Tibial nerve (tissue), 4 donors: ENCODE measurements at regions not wholly inside any gene's neighbourhood (a gene's known extent, or its start where the extent isn't known, plus 50 kb on each side); places are given as distances from the start of the nearest gene placed in this dataset.

Experiments used
- DNase-seq, 2 donors: peaks; one replicate each; pipeline ENCODE4 v3.0.0-alpha.2; 2019; ENCODE audit warnings: low spot score in 2 of 2
- H3K27ac ChIP-seq, 4 donors: fragments of 200-600 bp; sonication (generic) in 3 of 4; one replicate each; pipeline ENCODE4 v1.5.1; 2017 to 2019; ENCODE audit warnings: mild to moderate bottlenecking in 1 of 4
- H3K27me3 ChIP-seq, 2 donors: fragments of 200-600 bp; sonication (generic) in 1 of 2; one replicate each; pipeline versions ENCODE4 v1.5.1 to v1.6.0; 2017 to 2019
- H3K36me3 ChIP-seq, 3 donors: fragments of 200-600 bp; sonication (generic); one replicate each; pipeline ENCODE4 v1.5.1; 2018 to 2019
- H3K4me1 ChIP-seq, 4 donors: fragments of 200-600 bp; sonication (generic) in 3 of 4; one replicate each; pipeline ENCODE4 v1.5.1; 2017 to 2019
- H3K4me3 ChIP-seq, 4 donors: fragments of 200-600 bp; sonication (generic) in 3 of 4; one replicate each; pipeline ENCODE4 v1.5.1; 2017 to 2019; ENCODE audit warnings: mild to moderate bottlenecking in 1 of 4, moderate library complexity in 1 of 4
- H3K9me3 ChIP-seq, 4 donors: fragments of 200-600 bp; sonication (generic) in 3 of 4; one replicate each; pipeline ENCODE4 v1.5.1; 2017 to 2019
- CTCF ChIP-seq, 5 experiments: fragments of 200-600 bp in 3 of 5; fragments of 450-650 bp in 2 of 5; sonication (generic) in 3 of 5; IDR thresholded peaks; one replicate each; pipeline ENCODE4 v1.5.1; 2016 to 2019; ENCODE audit warnings: antibody characterized with exemption in 5 of 5, mild to moderate bottlenecking in 3 of 5, moderate library complexity in 2 of 5
- EP300 ChIP-seq, 2 donors: sonication (generic); formaldehyde crosslinking; IDR thresholded peaks; one replicate each; pipeline ENCODE4 v1.6.1; 2017; ENCODE audit warnings: antibody characterized with exemption in 2 of 2, mild to moderate bottlenecking in 1 of 2
- POLR2A ChIP-seq, 2 donors: fragments of 450-650 bp; IDR thresholded peaks; one replicate each; pipeline ENCODE4 v1.6.1; 2017; ENCODE audit warnings: antibody characterized with exemption in 2 of 2, mild to moderate bottlenecking in 2 of 2, moderate library complexity in 2 of 2
- WGBS, 2 donors: methylation state at CpG; one replicate each; pipeline ENCODE4 v1.1.5; 2018; 5-methylcytosine and 5-hydroxymethylcytosine counted together

GRCh38 chr1:83110156-83110555 lies 888.8 kb downstream of the TTLL7 start:
- Histone ChIP-seq H3K4me3 (no peak overlapping the region), H3K36me3 (no peaks in the 10 kb centered on the region), H3K27me3 (no peaks in the 10 kb centered on the region), H3K4me1 (no peaks in the 10 kb centered on the region), H3K27ac (no peak overlapping the region), H3K9me3 (no peaks in the 10 kb centered on the region)
- TF ChIP-seq EP300 (IDR thresholded peaks at IDR 0.05), result no peak
- TF ChIP-seq POLR2A (IDR thresholded peaks at IDR 0.05), result no peak
- no peak for TF ChIP-seq CTCF (IDR thresholded peaks at IDR 0.05)
- 83 to 95% methylated on average over 2 of the region's 2 CpGs for WGBS, 2 donors
- DNase-seq, result no peak

GRCh38 chr1:83109692-83110091 lies 889.2 kb downstream of the TTLL7 start:
- Histone ChIP-seq H3K36me3 (no peaks in the 10 kb centered on the region), H3K9me3 (no peaks in the 10 kb centered on the region), H3K4me1 (no peaks in the 10 kb centered on the region), H3K27me3 (no peaks in the 10 kb centered on the region), H3K27ac (no peak overlapping the region), H3K4me3 (no peak overlapping the region)
- WGBS, 2 donors, result 48 to 54% methylated on average over 1 of the region's 1 CpG
- DNase-seq, result no peak
- no peak for TF ChIP-seq EP300 (IDR thresholded peaks at IDR 0.05)
- TF ChIP-seq CTCF (IDR thresholded peaks at IDR 0.05), result no peak
- no peak for TF ChIP-seq POLR2A (IDR thresholded peaks at IDR 0.05)

- H3K4me1 ChIP-seq, result no peaks in the 10 kb centered on the region
- DNase-seq, result no peak
- H3K36me3 ChIP-seq, result no peaks in the 10 kb centered on the region
- H3K9me3 ChIP-seq, result no peaks in the 10 kb centered on the region
- no peak overlapping the region for H3K4me3 ChIP-seq
- TF ChIP-seq POLR2A (IDR thresholded peaks at IDR 0.05) (no peak), EP300 (IDR thresholded peaks at IDR 0.05) (no peak), CTCF (IDR thresholded peaks at IDR 0.05) (no peak)
- 57 to 68% methylated on average over 2 of the region's 2 CpGs for WGBS, 2 donors
- H3K27me3 ChIP-seq, result no peaks in the 10 kb centered on the region
- no peak overlapping the region for H3K27ac ChIP-seq
These were observed 894.4 kb downstream of the TTLL7 start for GRCh38 chr1:83104558-83104957.

- Histone ChIP-seq H3K27me3 (no peaks in the 10 kb centered on the region), H3K4me1 (no peaks in the 10 kb centered on the region), H3K36me3 (no peaks in the 10 kb centered on the region), H3K27ac (no peak overlapping the region), H3K4me3 (no peak overlapping the region), H3K9me3 (no peaks in the 10 kb centered on the region)
- DNase-seq, result no peak
- TF ChIP-seq POLR2A (IDR thresholded peaks at IDR 0.05) (no peak), CTCF (IDR thresholded peaks at IDR 0.05) (no peak), EP300 (IDR thresholded peaks at IDR 0.05) (no peak)
- 76 to 78% methylated on average over 2 of the region's 2 CpGs for WGBS, 2 donors
These were observed 895.6 kb downstream of the TTLL7 start for GRCh38 chr1:83103341-83103740.

GRCh38 chr1:83102630-83103071 lies 896.3 kb downstream of the TTLL7 start:
- no peaks in the 10 kb centered on the region for H3K27me3 ChIP-seq
- no peak for TF ChIP-seq CTCF (IDR thresholded peaks at IDR 0.05)
- no peak for TF ChIP-seq POLR2A (IDR thresholded peaks at IDR 0.05)
- TF ChIP-seq EP300 (IDR thresholded peaks at IDR 0.05), result no peak
- H3K36me3 ChIP-seq, result no peaks in the 10 kb centered on the region
- no peaks in the 10 kb centered on the region for H3K4me1 ChIP-seq
- no peaks in the 10 kb centered on the region for H3K9me3 ChIP-seq
- no peak for DNase-seq
- no peak overlapping the region for H3K4me3 ChIP-seq
- WGBS, 2 donors, result 57 to 65% methylated on average over 2 of the region's 2 CpGs
- H3K27ac ChIP-seq, result no peak overlapping the region
